Left lung (tissue), 4 donors: ENCODE measurements at regions not wholly inside any gene's neighbourhood (a gene's known extent, or its start where the extent isn't known, plus 50 kb on each side); places are given as distances from the start of the nearest gene placed in this dataset.

Experiments used
- ATAC-seq: fragments of 200-7000 bp; cut with Tn5 transposase; one replicate; pipeline ENCODE4 v1.9.1; 2020; ENCODE audit warnings: moderate library complexity
- DNase-seq, 4 donors: peaks; one replicate each; pipeline ENCODE4 v3.0.0-alpha.2; 2013 to 2020
- H3K27ac ChIP-seq, 2 donors: fragments of 200-600 bp; sonication (generic) in 1 of 2; one replicate each; pipeline versions ENCODE4 v1.5.0 to v1.8.0; 2020 to 2021
- H3K27me3 ChIP-seq, 2 donors: fragments of 200-600 bp; sonication (generic) in 1 of 2; one replicate each; pipeline versions ENCODE4 v1.5.0 to v1.8.0; 2020 to 2021
- H3K36me3 ChIP-seq, 2 donors: fragments of 200-600 bp; sonication (generic) in 1 of 2; one replicate each; pipeline versions ENCODE4 v1.5.0 to v1.8.0; 2020 to 2021
- H3K4me1 ChIP-seq, 2 donors: fragments of 200-600 bp; one replicate each; pipeline ENCODE4 v1.8.0; 2021
- H3K4me3 ChIP-seq, 2 donors: fragments of 200-600 bp; sonication (generic) in 1 of 2; one replicate each; pipeline versions ENCODE4 v1.5.0 to v1.8.0; 2020 to 2021; ENCODE audit warnings: mild to moderate bottlenecking in 1 of 2
- H3K9me3 ChIP-seq, 2 donors: fragments of 200-600 bp; sonication (generic) in 1 of 2; one replicate each; pipeline versions ENCODE4 v1.5.0 to v1.8.0; 2020 to 2021
- intact Hi-C, 2 donors: fragments of 100-400 bp; cut with DNase I; formaldehyde crosslinking; loops; one replicate each; pipeline versions ENCODE4 v1.11.2 to v1.14.2; 2022
- TF ChIP-seq, protein P1 (sequence below), 2 donors: fragments of 200-600 bp; sonication (generic) in 1 of 2; IDR thresholded peaks; one replicate each; pipeline versions ENCODE4 v1.5.0 to v1.8.0; 2021; ENCODE audit warnings: antibody characterized with exemption in 2 of 2
- donor health status: DM: no; HTN: yes; CAD: no.
- donor health status: DM: no; HTN: no; CAD: no.

GRCh38 chr2:133673305-133673905 lies 105.1 kb upstream of the NCKAP5 start:
- intact Hi-C loops = no loop called here
- no peaks in the 10 kb centered on the region for H3K4me1 ChIP-seq
- peaks cover 0 to 8% of the 10 kb centered on the region in 2 donors for H3K9me3 ChIP-seq
- DNase-seq (no peak), ATAC-seq (no peak)
- H3K27me3 ChIP-seq = no peaks in the 10 kb centered on the region
- no peak overlapping the region for H3K27ac ChIP-seq
- no peaks in the 10 kb centered on the region for H3K36me3 ChIP-seq
- TF ChIP-seq, protein P1, sequence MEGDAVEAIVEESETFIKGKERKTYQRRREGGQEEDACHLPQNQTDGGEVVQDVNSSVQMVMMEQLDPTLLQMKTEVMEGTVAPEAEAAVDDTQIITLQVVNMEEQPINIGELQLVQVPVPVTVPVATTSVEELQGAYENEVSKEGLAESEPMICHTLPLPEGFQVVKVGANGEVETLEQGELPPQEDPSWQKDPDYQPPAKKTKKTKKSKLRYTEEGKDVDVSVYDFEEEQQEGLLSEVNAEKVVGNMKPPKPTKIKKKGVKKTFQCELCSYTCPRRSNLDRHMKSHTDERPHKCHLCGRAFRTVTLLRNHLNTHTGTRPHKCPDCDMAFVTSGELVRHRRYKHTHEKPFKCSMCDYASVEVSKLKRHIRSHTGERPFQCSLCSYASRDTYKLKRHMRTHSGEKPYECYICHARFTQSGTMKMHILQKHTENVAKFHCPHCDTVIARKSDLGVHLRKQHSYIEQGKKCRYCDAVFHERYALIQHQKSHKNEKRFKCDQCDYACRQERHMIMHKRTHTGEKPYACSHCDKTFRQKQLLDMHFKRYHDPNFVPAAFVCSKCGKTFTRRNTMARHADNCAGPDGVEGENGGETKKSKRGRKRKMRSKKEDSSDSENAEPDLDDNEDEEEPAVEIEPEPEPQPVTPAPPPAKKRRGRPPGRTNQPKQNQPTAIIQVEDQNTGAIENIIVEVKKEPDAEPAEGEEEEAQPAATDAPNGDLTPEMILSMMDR (IDR thresholded peaks at IDR 0.05) = no peak
- H3K4me3 ChIP-seq = no peak overlapping the region

DNA sequence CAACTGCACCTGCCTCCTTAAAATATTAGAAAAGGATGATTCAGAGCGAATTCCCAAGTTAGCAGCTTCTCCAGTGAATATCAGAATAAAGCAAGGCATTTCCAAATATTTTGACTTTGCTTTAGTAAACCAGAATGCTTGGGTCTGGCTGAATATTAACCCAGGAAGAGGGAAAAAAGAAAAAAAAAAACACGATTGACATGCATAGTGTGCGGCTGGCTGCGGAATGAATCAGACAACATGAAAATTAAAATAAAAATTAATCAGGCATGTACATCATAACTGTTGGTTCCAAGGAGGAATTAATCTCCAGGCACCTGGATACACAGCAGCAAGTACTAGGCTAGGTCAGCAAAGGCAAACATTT lies 105.8 kb upstream of the NCKAP5 start:
- Histone ChIP-seq H3K9me3 (peaks cover 0 to 1% of the 10 kb centered on the region in 2 donors), H3K36me3 (no peaks in the 10 kb centered on the region), H3K4me3 (no peak overlapping the region), H3K27me3 (no peaks in the 10 kb centered on the region), H3K27ac (no peak overlapping the region), H3K4me1 (no peaks in the 10 kb centered on the region)
- ATAC-seq (no peak), DNase-seq (no peak)
- intact Hi-C loops = no loop called here
- TF ChIP-seq, protein P1 (IDR thresholded peaks at IDR 0.05) = no peak

DNA sequence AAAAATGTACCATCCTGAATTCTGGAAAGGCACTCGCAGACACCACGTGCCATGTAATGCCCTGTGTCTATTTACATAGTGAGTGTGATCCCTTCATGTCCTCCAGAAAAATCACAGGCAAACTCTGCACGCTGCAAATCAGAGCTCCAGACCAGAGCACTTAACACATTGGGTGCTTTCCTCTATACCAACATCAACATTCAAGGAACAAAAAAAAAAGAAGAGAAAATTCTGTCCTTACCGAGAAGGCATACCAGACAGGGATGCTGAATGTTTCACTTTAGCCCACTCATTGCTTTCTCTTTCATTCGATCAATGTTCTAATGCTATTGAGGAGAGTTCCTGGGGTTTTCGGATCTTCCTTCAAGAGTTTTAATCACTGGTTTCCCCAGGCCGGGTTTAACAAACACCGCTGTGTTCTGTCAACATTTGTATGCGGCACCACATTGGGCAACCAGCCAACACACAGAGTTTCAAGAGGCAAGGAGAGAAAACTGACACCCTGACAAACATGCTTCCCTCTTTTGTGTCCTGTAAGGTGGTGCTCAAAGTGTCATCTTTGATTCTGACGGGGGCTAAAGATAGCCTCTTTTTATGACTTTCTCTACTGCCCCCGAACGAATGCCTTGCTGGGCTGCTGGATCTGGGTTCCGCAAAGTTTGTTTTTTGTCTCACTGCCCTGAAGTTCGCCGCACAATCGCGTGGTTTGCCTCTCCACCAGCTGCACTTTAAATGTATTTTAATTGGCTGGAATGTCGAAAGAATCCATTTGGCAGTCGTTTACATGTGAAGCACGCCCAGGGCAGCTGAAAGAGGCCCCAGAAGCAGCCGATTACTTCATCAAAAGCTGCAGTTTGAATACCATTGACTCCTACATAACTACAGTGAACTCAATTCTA lies 106.4 kb upstream of the NCKAP5 start:
- ATAC-seq = peak; percentile 74
- intact Hi-C loops = no loop called here
- Histone ChIP-seq H3K27ac (peak overlapping the region; percentile 10 to 34), H3K4me1 (no peaks in the 10 kb centered on the region), H3K36me3 (no peaks in the 10 kb centered on the region), H3K4me3 (peak overlapping the region in 1 of 2 donors; percentile 16), H3K27me3 (no peaks in the 10 kb centered on the region), H3K9me3 (no peaks in the 10 kb centered on the region)
- TF ChIP-seq, protein P1 (IDR thresholded peaks at IDR 0.05) = no peak
- peak in 3 of 4 donors; percentile 39 to 91 (median 90) for DNase-seq

GRCh38 chr2:133676392-133677130 lies 108.3 kb upstream of the NCKAP5 start:
- TF ChIP-seq, protein P1 (IDR thresholded peaks at IDR 0.05) = no peak
- intact Hi-C loops = no loop called here
- Histone ChIP-seq H3K27ac (no peak overlapping the region), H3K4me3 (no peak overlapping the region), H3K36me3 (no peaks in the 10 kb centered on the region), H3K4me1 (no peaks in the 10 kb centered on the region), H3K27me3 (no peaks in the 10 kb centered on the region), H3K9me3 (no peaks in the 10 kb centered on the region)
- no peak for ATAC-seq
- DNase-seq = no peak
